Epithelial cell of esophagus (primary cell): ENCODE measurements at regions not wholly inside any gene's neighbourhood (a gene's known extent, or its start where the extent isn't known, plus 50 kb on each side); places are given as distances from the start of the nearest gene placed in this dataset.
"Not testable (repeated sequence)": the region's sequence is repeated elsewhere in the genome, so short reads cannot be mapped to it uniquely, and the experiment has no call there.

Source experiments
- DNase-seq: peaks from one replicate; pipeline ENCODE4 v3.0.0; 2010; ENCODE audit warnings: low read depth
- H3K4me3 ChIP-seq: 2 replicates; pipeline ENCODE4 v1.5.1; 2011; ENCODE audit warnings: mild to moderate bottlenecking, low read length, control low read depth
- TF ChIP-seq, protein P1 (sequence below): IDR thresholded peaks from 2 replicates; pipeline ENCODE4 v1.5.1; 2011; ENCODE audit warnings: low read depth, mild to moderate bottlenecking, low read length, control low read depth, inconsistent platforms; ENCODE audit not compliant: insufficient read depth; ENCODE audit errors: missing control alignments

DNA sequence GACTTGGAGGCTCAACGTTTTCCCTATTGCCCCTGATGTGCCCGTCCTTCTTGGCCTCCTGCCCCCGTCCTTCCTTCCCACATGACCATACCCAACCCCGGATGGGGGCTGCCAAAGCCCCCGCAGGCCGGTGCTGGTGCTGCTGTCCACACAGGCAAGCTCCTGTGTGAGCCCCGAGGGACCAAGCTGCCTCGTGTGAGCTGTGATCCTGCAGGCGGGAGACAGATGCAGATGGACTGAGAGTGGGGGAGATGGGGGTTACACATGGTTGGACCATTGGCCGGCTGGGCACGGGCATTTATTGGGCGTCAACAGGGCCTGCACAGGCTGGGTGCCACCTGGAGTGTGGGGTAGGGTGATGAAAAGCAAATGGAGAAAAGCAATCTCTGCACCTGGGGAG, 313.2 kb upstream of the B3GAT1 start:
- H3K4me3 ChIP-seq: no peak overlapping the region
- DNase-seq: no peak
- TF ChIP-seq, protein P1, sequence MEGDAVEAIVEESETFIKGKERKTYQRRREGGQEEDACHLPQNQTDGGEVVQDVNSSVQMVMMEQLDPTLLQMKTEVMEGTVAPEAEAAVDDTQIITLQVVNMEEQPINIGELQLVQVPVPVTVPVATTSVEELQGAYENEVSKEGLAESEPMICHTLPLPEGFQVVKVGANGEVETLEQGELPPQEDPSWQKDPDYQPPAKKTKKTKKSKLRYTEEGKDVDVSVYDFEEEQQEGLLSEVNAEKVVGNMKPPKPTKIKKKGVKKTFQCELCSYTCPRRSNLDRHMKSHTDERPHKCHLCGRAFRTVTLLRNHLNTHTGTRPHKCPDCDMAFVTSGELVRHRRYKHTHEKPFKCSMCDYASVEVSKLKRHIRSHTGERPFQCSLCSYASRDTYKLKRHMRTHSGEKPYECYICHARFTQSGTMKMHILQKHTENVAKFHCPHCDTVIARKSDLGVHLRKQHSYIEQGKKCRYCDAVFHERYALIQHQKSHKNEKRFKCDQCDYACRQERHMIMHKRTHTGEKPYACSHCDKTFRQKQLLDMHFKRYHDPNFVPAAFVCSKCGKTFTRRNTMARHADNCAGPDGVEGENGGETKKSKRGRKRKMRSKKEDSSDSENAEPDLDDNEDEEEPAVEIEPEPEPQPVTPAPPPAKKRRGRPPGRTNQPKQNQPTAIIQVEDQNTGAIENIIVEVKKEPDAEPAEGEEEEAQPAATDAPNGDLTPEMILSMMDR: no peak

DNA sequence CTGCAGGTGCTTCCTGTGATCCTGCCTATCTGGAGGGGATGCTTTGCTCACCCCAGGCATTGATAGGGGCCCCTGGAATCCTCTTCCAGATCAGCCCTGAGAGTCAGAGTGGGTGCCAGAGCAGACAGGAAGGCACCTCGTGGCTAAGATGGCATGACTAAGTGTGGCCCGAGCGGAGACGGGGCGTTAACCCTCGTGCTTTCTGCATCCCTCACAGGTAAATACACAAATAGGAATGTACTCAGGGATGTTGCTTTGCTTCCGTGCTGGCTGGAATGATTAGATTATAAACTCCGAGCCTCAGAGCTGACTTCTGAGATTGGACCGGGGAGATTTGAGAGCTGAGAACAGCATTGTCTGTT, 312.7 kb upstream of the B3GAT1 start:
- TF ChIP-seq, protein P1: no peak
- no peak for DNase-seq
- H3K4me3 ChIP-seq: no peak overlapping the region

DNA sequence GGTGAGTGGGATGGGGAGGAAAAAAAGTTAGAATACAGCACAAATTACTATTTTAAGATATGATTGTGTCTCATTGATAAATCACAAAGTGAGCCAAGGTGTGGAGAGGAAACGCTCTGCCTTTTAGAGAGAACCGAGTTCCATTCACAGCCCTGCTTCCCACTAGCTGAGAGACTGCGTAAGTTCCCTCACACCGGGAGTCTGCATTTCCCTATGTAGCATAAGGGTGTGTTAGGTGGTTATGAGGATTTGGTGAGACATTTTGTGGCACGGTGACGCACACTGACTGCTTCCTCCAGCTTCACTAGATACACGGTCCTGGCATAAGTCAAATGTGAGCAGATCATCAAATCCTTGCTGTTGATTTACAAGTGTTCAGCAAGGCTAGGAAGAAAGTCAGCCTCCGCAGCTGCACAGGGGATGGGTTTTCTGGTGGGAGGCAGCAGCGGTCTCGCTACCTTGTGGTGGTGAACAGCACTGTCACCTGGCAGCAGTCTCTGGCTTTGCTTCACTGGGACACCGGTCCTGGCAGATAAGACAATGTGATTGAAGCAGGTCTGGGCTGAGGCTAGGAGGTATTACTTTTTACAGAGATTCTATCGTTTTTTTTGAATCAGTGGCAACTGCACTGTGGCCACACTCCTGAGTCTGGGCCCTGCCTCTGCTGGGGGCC, 312.2 kb upstream of the B3GAT1 start:
- H3K4me3 ChIP-seq: no peak overlapping the region
- DNase-seq: no peak
- TF ChIP-seq, protein P1: no peak

- not testable (repeated sequence) for H3K4me3 ChIP-seq, DNase-seq
Measured at GRCh38 chr11:134720691-134721070, 308.6 kb upstream of the B3GAT1 start.

DNA sequence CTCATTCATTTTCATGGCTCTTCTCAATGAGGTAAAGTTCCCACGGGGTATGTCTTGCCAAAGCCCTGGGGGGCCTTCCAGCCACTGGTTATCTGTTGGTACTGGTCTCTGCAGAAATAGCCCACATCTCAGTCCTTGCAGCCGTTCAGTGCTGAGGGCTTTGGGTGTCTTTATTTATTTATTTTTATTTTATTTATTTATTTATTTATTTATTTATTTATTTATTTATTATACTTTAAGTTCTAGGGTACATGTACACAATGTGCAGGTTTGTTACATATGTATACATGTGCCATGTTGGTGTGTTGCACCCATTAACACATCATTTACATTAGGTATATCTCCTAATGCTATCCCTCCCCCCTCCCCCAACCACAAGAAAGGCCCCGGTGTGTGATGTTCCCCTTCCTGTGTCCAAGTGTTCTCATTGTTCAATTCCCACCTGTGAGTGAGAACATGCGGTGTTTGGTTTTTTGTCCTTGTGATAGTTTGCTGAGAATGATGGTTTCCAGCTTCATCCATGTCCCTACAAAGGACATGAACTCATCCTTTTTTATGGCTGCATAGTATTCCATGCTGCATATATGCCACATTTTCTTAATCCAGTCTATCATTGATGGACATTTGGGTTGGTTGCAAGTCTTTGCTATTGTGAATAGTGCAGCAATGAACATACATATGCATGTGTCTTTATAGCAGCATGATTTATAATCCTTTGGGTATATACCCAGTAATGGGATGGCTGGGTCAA, 308.1 kb upstream of the B3GAT1 start:
- not testable (repeated sequence) for H3K4me3 ChIP-seq, DNase-seq

GRCh38 chr11:134719397-134719796, 307.4 kb upstream of the B3GAT1 start:
- TF ChIP-seq, protein P1: no peak
- DNase-seq: no peak

GRCh38 chr11:134716582-134716981, 304.5 kb upstream of the B3GAT1 start:
- no peak overlapping the region for H3K4me3 ChIP-seq
- TF ChIP-seq, protein P1: no peak
- DNase-seq: no peak

More at GRCh38 chr11:134719397-134719796, 307.4 kb upstream of the B3GAT1 start:
- H3K4me3 ChIP-seq: no peak overlapping the region

DNA sequence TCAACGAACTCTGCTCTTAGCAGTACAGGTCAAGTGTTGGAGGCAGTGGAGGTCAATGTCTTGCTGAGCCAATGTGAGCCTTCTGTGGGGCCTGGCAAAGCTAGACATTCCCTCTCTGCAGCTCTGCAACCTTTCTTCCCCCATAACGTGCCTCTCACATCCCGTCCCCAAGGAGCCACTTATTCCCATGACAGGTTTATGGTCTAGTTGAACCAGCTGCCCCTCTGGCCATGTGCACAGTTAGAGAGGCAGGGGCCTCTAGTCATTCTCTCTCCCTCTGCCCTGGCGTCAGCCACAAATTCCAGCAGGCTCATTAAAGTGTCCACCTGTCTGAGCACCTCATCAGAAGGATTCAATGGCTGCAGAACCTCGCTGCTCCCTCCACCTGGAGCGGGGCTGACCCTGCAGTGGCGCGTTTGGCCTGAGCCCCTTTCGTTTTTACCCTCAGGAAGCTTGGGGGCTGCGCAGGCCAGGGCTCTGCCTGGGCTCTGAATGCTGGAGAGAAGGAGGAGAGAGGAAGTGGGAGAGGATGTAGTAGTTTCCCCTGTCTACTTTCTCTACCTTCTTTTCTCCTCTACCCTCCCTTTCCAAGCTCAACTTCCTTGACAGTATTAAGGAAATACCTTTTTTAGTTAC, 302.1 kb upstream of the B3GAT1 start:
- TF ChIP-seq, protein P1: no peak
- no peak overlapping the region for H3K4me3 ChIP-seq

More for the DNA sequence above, 302.1 kb upstream of the B3GAT1 start:
- no peak for DNase-seq
